ENCODE measurements at regions not wholly inside any gene's neighbourhood (a gene's known extent, or its start where the extent isn't known, plus 50 kb on each side); places are given as distances from the start of the nearest gene placed in this dataset.

GRCh38 chr3:24715171-24715792 lies 220.6 kb upstream of the THRB start:
- H3K9me3 Mint-ChIP-seq: no peaks in the 10 kb centered on the region
- no peaks in the 10 kb centered on the region for H3K4me1 Mint-ChIP-seq (ENCODE audit: low read depth)
- no peak overlapping the region for H3K27ac Mint-ChIP-seq
- no peaks in the 10 kb centered on the region for H3K36me3 Mint-ChIP-seq (ENCODE audit: low read depth)
- H3K4me3 Mint-ChIP-seq: no peak overlapping the region
- no peaks in the 10 kb centered on the region for H3K27me3 Mint-ChIP-seq

- no peaks in the 10 kb centered on the region for H3K9me3 Mint-ChIP-seq
- H3K27me3 Mint-ChIP-seq: no peaks in the 10 kb centered on the region
Measured at GRCh38 chr3:24722087-24722486, 227.4 kb upstream of the THRB start.

GRCh38 chr3:24725514-24726255 lies 231.0 kb upstream of the THRB start:
- no peaks in the 10 kb centered on the region for H3K4me1 Mint-ChIP-seq (ENCODE audit: low read depth)
- no peak overlapping the region for H3K27ac Mint-ChIP-seq
- H3K4me3 Mint-ChIP-seq: no peak overlapping the region
- no peaks in the 10 kb centered on the region for H3K9me3 Mint-ChIP-seq
- no peaks in the 10 kb centered on the region for H3K36me3 Mint-ChIP-seq (ENCODE audit: low read depth)
- no peaks in the 10 kb centered on the region for H3K27me3 Mint-ChIP-seq

More at GRCh38 chr3:24722087-24722486, 227.4 kb upstream of the THRB start:
- Mint-ChIP-seq H3K27ac (no peak overlapping the region), H3K36me3 (ENCODE audit: low read depth) (no peaks in the 10 kb centered on the region), H3K4me3 (no peak overlapping the region), H3K4me1 (ENCODE audit: low read depth) (no peaks in the 10 kb centered on the region)

DNA sequence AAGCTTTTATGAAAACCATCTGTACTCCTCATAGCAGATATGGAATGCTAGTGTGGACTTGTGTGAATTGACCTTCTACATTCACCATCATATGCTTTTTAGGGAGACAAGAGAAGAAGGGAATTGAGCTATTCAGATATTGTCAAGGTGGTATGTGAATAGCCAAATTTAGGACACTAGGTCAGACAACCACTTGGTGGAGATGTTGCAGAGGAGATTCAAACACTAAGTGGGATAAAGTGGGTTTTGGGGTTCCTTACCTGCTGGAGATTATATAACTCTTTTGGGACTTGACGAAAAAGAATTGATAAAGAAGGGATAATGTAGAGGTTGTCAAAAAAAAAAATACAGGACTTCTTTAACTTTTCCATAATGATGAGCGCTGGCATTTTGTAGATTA lies 231.8 kb upstream of the THRB start:
- no peak overlapping the region for H3K27ac Mint-ChIP-seq
- H3K4me1 Mint-ChIP-seq (ENCODE audit: low read depth): no peaks in the 10 kb centered on the region
- no peaks in the 10 kb centered on the region for H3K36me3 Mint-ChIP-seq (ENCODE audit: low read depth)
- H3K4me3 Mint-ChIP-seq: no peak overlapping the region
- H3K9me3 Mint-ChIP-seq: no peaks in the 10 kb centered on the region
- H3K27me3 Mint-ChIP-seq: no peaks in the 10 kb centered on the region

DNA sequence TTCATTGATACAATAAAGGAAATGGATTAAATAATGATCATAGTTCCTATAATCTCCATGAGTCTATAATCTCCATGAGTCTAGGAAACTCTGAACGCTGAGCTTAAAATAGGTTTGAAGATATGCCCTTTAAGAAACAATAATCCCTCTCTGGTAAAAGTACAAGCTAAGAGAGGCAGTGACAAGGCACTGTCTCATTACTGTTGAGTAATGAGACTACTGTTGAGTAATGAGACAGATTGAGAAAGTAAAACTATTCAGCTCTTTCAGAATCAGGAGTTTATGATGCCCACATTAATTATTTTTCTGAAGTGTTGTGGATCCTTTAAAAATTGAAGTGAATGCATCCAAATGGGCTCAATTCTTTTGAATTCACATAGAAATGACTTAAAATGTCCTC lies 235.5 kb upstream of the THRB start:
- Mint-ChIP-seq H3K36me3 (ENCODE audit: low read depth) (no peaks in the 10 kb centered on the region), H3K4me3 (no peak overlapping the region), H3K27me3 (no peaks in the 10 kb centered on the region), H3K27ac (no peak overlapping the region), H3K4me1 (ENCODE audit: low read depth) (no peaks in the 10 kb centered on the region), H3K9me3 (no peaks in the 10 kb centered on the region)

DNA sequence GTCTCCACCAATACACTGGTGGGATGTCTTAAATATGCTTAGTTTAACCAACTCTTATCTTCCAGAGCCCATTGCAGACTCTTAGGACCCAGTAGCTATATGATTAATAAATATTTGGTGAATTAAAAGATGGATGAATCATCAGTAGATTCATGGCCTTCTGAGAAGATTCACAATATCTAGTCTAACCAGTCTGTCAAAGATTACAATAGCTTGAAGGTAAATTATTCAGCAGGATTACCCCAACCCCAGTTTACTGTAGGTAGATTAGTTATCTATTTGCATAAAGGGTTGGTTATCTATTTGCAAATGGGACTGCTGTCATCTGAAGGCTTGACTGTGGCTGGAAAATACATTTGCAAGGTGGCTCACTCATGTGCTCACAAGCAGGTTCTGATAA lies 239.4 kb upstream of the THRB start:
- H3K4me3 Mint-ChIP-seq: no peak overlapping the region
- no peak overlapping the region for H3K27ac Mint-ChIP-seq
- H3K9me3 Mint-ChIP-seq: no peaks in the 10 kb centered on the region
- no peaks in the 10 kb centered on the region for H3K36me3 Mint-ChIP-seq (ENCODE audit: low read depth)
- no peaks in the 10 kb centered on the region for H3K4me1 Mint-ChIP-seq (ENCODE audit: low read depth)
- no peaks in the 10 kb centered on the region for H3K27me3 Mint-ChIP-seq

DNA sequence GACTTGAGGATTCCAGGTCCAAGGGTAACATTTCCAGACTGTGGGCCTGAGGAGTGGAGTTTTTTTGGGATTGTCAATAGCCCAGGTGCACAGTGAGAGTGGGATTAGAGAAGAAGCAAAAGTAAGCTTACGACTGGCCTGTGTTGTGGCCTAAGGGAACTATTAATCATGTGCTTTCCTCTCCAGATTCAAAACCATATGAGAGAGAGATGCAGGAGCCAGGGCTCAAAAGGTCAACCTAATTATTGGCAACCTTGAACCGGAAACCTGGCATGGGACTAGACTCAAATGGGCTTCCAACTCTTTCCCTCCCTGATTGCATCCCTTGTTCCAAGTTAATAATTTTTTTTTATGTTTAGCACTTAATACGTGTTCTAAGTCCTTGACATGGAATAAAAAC lies 242.1 kb upstream of the THRB start:
- Mint-ChIP-seq H3K4me3 (no peak overlapping the region), H3K27me3 (no peaks in the 10 kb centered on the region), H3K9me3 (no peaks in the 10 kb centered on the region), H3K36me3 (ENCODE audit: low read depth) (no peaks in the 10 kb centered on the region), H3K27ac (no peak overlapping the region), H3K4me1 (ENCODE audit: low read depth) (no peaks in the 10 kb centered on the region)

DNA sequence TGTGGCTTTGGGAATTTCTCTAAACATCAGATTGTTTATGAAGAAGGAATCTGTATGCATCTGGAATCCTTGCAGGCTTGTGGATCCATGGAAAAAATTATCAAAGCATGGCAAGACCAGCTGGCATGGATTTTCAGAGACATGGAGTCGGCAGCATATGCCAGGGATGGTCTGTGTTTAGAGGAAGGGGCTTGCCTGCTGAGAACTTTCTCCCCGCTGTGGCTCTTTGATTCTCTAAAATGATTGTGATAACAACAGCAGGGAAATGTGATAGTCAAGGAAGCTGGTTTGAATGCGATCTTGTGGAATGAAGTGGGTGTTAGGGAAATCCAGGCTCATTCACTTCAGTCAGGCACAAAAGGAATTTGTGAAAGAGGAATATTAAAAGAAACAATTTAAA lies 245.7 kb upstream of the THRB start:
- Mint-ChIP-seq H3K4me3 (no peak overlapping the region), H3K9me3 (no peaks in the 10 kb centered on the region), H3K36me3 (ENCODE audit: low read depth) (no peaks in the 10 kb centered on the region), H3K27ac (no peak overlapping the region), H3K4me1 (ENCODE audit: low read depth) (no peaks in the 10 kb centered on the region), H3K27me3 (no peaks in the 10 kb centered on the region)

GRCh38 chr3:24741506-24741905 lies 246.9 kb upstream of the THRB start:
- no peaks in the 10 kb centered on the region for H3K4me1 Mint-ChIP-seq (ENCODE audit: low read depth)
- H3K36me3 Mint-ChIP-seq (ENCODE audit: low read depth): no peaks in the 10 kb centered on the region
- no peak overlapping the region for H3K4me3 Mint-ChIP-seq
- H3K27me3 Mint-ChIP-seq: no peaks in the 10 kb centered on the region
- no peak overlapping the region for H3K27ac Mint-ChIP-seq
- no peaks in the 10 kb centered on the region for H3K9me3 Mint-ChIP-seq

GRCh38 chr3:24748520-24748919 lies 253.9 kb upstream of the THRB start:
- Mint-ChIP-seq H3K4me3 (no peak overlapping the region), H3K27ac (no peak overlapping the region), H3K9me3 (no peaks in the 10 kb centered on the region), H3K4me1 (ENCODE audit: low read depth) (no peaks in the 10 kb centered on the region), H3K27me3 (no peaks in the 10 kb centered on the region), H3K36me3 (ENCODE audit: low read depth) (no peaks in the 10 kb centered on the region)

GRCh38 chr3:24751020-24751419 lies 256.4 kb upstream of the THRB start:
- H3K4me3 Mint-ChIP-seq: no peak overlapping the region
- H3K9me3 Mint-ChIP-seq: no peaks in the 10 kb centered on the region
- no peak overlapping the region for H3K27ac Mint-ChIP-seq

GRCh38 chr3:24756101-24756888 lies 261.6 kb upstream of the THRB start:
- Mint-ChIP-seq H3K36me3 (ENCODE audit: low read depth) (no peaks in the 10 kb centered on the region), H3K27me3 (no peaks in the 10 kb centered on the region), H3K27ac (no peak overlapping the region), H3K4me3 (no peak overlapping the region), H3K4me1 (ENCODE audit: low read depth) (no peaks in the 10 kb centered on the region), H3K9me3 (peaks cover 3% of the 10 kb centered on the region)

More at GRCh38 chr3:24751020-24751419, 256.4 kb upstream of the THRB start:
- Mint-ChIP-seq H3K27me3 (no peaks in the 10 kb centered on the region), H3K4me1 (ENCODE audit: low read depth) (no peaks in the 10 kb centered on the region), H3K36me3 (ENCODE audit: low read depth) (no peaks in the 10 kb centered on the region)

DNA sequence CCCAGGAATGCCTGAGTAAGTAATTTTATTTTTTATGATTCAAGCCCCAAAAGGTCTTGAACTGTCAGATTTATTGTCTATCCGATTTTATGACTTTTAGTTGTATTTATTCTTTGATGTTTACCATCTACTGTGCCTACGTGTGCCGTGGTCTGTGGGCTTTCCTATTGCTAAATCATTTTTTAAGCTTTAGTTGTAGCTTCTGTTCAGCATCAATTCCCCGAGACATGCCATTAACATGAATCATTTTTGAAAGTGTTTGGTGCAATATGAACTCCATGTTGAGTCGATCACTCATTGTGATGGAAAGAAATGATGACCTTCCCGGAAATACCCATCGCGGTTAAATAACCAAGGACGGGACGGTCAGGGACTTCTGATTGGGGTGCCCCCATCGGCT lies 268.7 kb upstream of the THRB start:
- no peak overlapping the region for H3K27ac Mint-ChIP-seq
- peaks cover 7% of the 10 kb centered on the region for H3K9me3 Mint-ChIP-seq
- H3K4me1 Mint-ChIP-seq (ENCODE audit: low read depth): no peaks in the 10 kb centered on the region
- H3K27me3 Mint-ChIP-seq: no peaks in the 10 kb centered on the region
- no peak overlapping the region for H3K4me3 Mint-ChIP-seq
- no peaks in the 10 kb centered on the region for H3K36me3 Mint-ChIP-seq (ENCODE audit: low read depth)

GRCh38 chr3:24764236-24764915 lies 269.7 kb upstream of the THRB start:
- Mint-ChIP-seq H3K9me3 (peaks cover 7% of the 10 kb centered on the region), H3K4me3 (no peak overlapping the region), H3K27me3 (no peaks in the 10 kb centered on the region), H3K36me3 (ENCODE audit: low read depth) (no peaks in the 10 kb centered on the region), H3K27ac (no peak overlapping the region), H3K4me1 (ENCODE audit: low read depth) (no peaks in the 10 kb centered on the region)

DNA sequence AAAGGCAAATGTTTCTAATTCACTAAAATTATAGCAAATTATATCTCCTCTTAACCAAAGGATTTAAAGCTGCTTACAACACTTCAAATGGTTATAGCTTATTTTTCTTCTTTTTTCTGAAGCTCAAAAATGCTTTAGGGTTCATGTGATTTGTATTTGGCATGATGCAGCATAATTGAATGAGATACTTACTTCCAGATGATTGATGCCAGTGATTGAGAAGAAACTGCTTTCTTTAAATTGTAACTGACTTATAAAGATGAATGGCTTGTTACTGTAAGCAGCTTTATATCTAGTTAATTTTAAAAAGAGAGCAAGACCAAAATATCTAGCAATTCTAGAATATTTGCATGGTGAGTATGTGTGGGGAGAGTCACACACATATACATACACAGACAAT lies 270.7 kb upstream of the THRB start:
- H3K27ac Mint-ChIP-seq: no peak overlapping the region
- H3K9me3 Mint-ChIP-seq: peaks cover 4% of the 10 kb centered on the region
- no peak overlapping the region for H3K4me3 Mint-ChIP-seq
- H3K36me3 Mint-ChIP-seq (ENCODE audit: low read depth): no peaks in the 10 kb centered on the region
- no peaks in the 10 kb centered on the region for H3K4me1 Mint-ChIP-seq (ENCODE audit: low read depth)
- no peaks in the 10 kb centered on the region for H3K27me3 Mint-ChIP-seq

All from stimulated activated naive CD8-positive, alpha-beta T cell treated with anti-CD3 and anti-CD28 coated beads, Interleukin-15, Interleukin-2, amounts not matched to agents 100 ng/mL and 50 ng/mL, for 24 hours (primary cell).